Central memory CD8-positive, alpha-beta T cell (primary cell): ENCODE measurements at regions not wholly inside any gene's neighbourhood (a gene's known extent, or its start where the extent isn't known, plus 50 kb on each side); places are given as distances from the start of the nearest gene placed in this dataset.

ENCODE experiments used
- ATAC-seq: fragments of 150-1000 bp; cut with Tn5 transposase; replicated peaks from 2 replicates; pipeline ENCODE4 v1.10.0; 2022; ENCODE audit warnings: mild to moderate bottlenecking, moderate FRiP score, moderate number of reproducible peaks; ENCODE audit not compliant: poor library complexity, severe bottlenecking; ENCODE audit errors: extremely low read depth
- DNase-seq, 2 donors: peaks; one replicate each; pipeline ENCODE4 v3.0.0; 2021; ENCODE audit warnings: low spot score in 2 of 2
- H3K27ac Mint-ChIP-seq: one replicate; pipeline ENCODE4 v1.8.0; 2022; ENCODE audit warnings: low read depth, mild to moderate bottlenecking, moderate library complexity, mixed read lengths
- H3K27me3 Mint-ChIP-seq: one replicate; pipeline ENCODE4 v1.8.0; 2022; ENCODE audit warnings: mixed read lengths
- H3K36me3 Mint-ChIP-seq: one replicate; pipeline ENCODE4 v1.8.0; 2022; ENCODE audit warnings: mild to moderate bottlenecking, moderate library complexity, mixed read lengths; ENCODE audit not compliant: insufficient read depth
- H3K4me1 Mint-ChIP-seq: one replicate; pipeline ENCODE4 v1.8.0; 2022; ENCODE audit warnings: mixed read lengths
- H3K4me3 Mint-ChIP-seq: one replicate; pipeline ENCODE4 v1.8.0; 2022; ENCODE audit warnings: mild to moderate bottlenecking, moderate library complexity, mixed read lengths
- H3K9me3 Mint-ChIP-seq: one replicate; pipeline ENCODE4 v1.8.0; 2022; ENCODE audit warnings: mixed read lengths

DNA sequence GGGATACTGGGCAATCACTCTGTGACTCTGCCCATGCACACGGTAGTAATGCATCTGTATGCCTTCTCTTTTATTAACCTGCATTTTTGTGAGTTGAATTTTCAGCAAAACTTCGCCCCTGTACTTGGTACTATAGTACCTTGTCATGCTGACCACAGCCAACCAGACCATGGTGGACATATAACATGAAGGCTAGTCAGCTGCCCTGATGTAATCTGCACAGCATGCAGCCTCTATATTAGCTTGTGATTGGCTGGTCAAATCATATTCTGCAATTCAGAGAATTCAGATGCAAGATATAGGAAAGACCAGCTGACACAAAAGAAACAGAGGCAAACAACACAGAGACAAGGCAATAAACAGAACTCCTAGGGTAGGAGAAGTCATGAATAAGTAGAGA, 200.9 kb upstream of the JARID2 start:
- ATAC-seq (no peak), DNase-seq (no peak)
- H3K4me3 Mint-ChIP-seq = no peak overlapping the region
- H3K4me1 Mint-ChIP-seq = no peaks in the 10 kb centered on the region
- H3K27ac Mint-ChIP-seq = no peak overlapping the region
- no peaks in the 10 kb centered on the region for H3K9me3 Mint-ChIP-seq
- no peaks in the 10 kb centered on the region for H3K36me3 Mint-ChIP-seq
- no peaks in the 10 kb centered on the region for H3K27me3 Mint-ChIP-seq

DNA sequence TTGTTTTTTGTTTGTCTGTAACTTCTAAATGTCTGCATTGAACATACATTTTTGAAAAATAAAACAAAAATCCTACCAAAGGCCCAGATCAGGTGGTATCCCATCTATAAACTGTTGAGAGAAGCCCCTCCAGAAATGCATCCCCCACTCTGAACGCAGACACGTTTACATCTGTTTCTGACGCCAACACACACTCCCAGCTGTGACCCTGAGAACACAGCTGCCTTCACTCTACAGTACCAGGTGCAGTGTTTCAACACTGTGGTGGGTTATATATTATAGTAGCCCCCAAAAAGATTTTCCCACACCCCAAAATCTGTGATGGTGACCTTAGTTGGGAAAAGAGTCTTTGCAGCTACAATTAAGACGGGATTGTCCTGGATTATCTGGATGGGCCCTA, 199.1 kb upstream of the JARID2 start:
- Mint-ChIP-seq H3K27ac (no peak overlapping the region), H3K27me3 (no peaks in the 10 kb centered on the region), H3K4me3 (no peak overlapping the region), H3K4me1 (no peaks in the 10 kb centered on the region), H3K36me3 (no peaks in the 10 kb centered on the region), H3K9me3 (no peaks in the 10 kb centered on the region)
- ATAC-seq = no peak
- no peak for DNase-seq

DNA sequence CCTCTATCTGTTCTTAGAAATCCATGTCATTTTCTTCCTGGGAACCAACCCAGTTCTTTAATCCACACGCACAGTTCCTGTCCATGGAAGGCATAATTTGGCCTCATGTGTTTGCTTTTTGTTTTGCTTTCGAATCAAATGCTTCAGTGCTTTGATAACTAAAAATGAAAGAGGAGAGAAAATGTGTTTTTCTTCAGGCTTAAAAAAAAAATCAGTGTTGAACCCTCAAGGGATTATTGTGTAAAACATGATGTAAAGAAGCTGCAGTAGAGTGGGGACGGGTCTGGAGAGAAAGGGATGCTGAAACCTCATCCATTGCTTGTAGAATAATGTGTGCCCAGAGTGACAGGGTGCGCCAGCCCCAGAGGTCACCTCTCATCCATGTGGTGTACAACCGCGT, 197.5 kb upstream of the JARID2 start:
- no peak overlapping the region for H3K27ac Mint-ChIP-seq
- H3K36me3 Mint-ChIP-seq = no peaks in the 10 kb centered on the region
- H3K4me1 Mint-ChIP-seq = no peaks in the 10 kb centered on the region
- ATAC-seq (no peak), DNase-seq (no peak)
- H3K4me3 Mint-ChIP-seq = no peak overlapping the region
- no peaks in the 10 kb centered on the region for H3K9me3 Mint-ChIP-seq
- no peaks in the 10 kb centered on the region for H3K27me3 Mint-ChIP-seq

DNA sequence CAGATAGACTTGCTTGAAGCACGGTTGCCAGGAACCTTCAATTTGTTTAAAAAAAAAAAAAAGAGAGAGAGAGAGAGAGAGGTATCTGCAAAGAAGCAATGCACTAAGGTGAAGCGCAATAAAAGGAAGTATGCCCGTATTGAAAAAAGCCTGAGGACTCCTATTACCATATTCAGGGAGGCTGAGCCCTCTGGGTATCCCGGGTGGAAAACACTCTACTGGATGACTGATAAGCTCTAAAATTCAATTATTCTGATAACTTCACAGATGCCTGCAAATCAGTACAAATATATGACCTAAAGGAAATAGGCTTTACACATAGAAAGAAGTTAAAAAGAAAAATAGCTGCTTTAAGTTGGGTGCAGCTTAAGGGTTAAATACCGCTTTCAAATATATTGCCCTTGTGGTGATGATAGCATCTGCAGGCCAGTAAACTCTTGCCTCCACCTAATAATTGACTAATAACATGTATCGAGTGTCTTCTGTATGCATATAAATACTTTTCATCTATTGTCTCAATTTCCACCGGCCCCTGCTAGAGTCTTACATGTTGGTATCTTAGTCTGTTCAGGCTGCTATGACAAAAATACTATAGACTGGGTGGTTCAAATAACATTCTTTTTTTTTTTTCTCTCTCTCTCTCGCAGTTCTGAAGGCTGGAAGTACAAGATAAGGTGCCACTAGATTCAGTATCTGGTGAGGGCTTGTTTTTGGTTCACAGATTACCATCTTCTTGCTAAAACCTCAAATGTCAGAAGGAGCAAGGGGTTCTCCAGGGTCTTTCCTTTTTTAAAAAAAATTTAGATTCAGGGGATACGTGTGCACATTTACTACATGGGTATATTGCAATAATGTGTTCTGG, 187.4 kb upstream of the JARID2 start:
- DNase-seq (no peak), ATAC-seq (no peak)
- no peak overlapping the region for H3K4me3 Mint-ChIP-seq
- no peaks in the 10 kb centered on the region for H3K4me1 Mint-ChIP-seq
- H3K9me3 Mint-ChIP-seq = no peaks in the 10 kb centered on the region
- H3K36me3 Mint-ChIP-seq = peaks cover 1% of the 10 kb centered on the region
- H3K27ac Mint-ChIP-seq = no peak overlapping the region
- H3K27me3 Mint-ChIP-seq = no peaks in the 10 kb centered on the region

DNA sequence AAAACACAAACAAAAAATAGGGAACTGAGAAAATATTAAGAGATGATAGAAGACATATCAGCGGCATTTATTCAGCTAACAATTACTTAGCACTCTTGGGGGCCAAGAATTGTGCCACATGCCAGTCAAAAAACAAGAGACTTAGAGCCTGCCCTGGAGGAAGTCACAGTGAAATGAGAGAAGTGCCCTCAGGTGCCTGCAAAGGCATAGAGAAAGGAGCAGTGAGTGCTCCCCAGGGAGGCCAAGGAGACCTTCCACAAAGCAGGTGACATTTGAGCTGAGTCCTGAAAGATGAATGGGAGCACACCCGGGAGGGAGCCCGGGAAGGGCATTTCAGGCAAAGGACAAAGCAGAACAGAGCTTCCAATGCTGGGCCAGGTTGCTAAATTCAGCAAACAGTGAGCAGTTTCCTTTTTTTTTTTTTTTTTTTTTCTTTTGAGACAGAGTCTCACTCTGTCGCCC, 184.7 kb upstream of the JARID2 start:
- Mint-ChIP-seq H3K4me3 (no peak overlapping the region), H3K27ac (no peak overlapping the region), H3K4me1 (no peaks in the 10 kb centered on the region), H3K27me3 (no peaks in the 10 kb centered on the region), H3K36me3 (peaks cover 1% of the 10 kb centered on the region), H3K9me3 (no peaks in the 10 kb centered on the region)
- ATAC-seq (no peak), DNase-seq (no peak)

DNA sequence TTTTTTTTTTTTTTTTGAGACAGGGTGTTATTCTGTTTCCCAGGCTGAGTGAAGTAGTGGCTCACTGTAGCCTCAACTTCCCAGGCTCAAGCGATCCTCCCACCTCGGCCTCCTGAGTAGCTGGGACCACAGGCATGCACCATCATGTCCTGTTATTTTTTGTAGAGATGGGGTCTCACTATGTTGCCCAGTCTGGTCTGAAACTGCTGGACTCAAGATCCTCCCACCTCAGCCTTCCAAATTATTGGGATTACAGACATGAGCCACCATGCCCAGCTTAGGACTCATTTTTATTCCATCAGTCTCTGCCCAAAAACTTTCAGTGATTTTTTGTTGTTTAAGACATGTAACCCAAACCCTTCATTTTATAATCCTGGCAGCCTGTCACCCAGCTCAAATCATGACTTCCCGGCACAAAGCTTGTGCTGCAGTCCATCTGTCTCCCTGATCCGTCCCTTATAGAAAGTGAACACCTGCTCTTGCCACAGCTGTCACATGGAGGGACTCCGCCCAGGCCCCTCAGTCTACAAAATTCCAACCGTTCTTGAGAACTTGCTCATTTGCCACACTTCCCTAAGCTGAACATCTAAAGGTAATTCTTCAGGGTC, 183.9 kb upstream of the JARID2 start:
- ATAC-seq (no peak), DNase-seq (no peak)
- Mint-ChIP-seq H3K27me3 (no peaks in the 10 kb centered on the region), H3K36me3 (peaks cover 1% of the 10 kb centered on the region), H3K27ac (no peak overlapping the region), H3K4me1 (no peaks in the 10 kb centered on the region), H3K9me3 (no peaks in the 10 kb centered on the region), H3K4me3 (no peak overlapping the region)

DNA sequence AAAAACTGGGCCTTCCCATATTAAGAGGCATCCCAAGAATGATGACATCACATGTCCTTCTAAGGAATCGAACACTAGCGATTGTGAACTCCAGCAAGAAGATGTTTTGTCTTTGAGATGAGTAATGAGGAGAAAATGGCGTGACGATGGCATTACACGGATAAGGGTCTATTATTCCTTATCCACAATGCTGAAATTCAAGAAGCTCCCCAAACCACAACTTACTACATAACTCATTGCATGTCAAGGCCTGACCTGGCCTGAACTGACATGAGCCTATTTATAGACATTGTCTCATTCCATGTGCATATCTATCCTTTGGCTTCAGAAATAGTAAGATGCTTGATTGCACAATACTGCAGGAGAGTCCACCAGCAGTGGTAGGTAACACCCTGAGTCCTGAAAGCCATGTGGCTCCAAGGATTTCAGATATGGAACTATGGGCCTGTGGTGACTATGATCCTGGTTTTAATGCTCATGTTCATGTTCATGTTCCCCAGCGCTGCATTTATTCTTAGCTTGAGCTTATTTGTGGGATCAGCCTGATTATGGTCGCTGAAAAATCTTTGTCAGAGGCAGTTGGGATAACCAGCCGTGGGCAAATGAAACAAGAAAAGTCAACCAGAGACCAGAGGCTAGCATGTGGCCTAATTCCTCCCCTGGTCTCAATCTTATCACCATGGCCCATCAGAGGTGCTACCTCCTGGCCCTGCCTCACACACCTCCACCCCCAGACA, 183.2 kb upstream of the JARID2 start:
- no peaks in the 10 kb centered on the region for H3K9me3 Mint-ChIP-seq
- H3K36me3 Mint-ChIP-seq = peaks cover 1% of the 10 kb centered on the region
- no peak for ATAC-seq
- H3K4me1 Mint-ChIP-seq = no peaks in the 10 kb centered on the region
- H3K27me3 Mint-ChIP-seq = no peaks in the 10 kb centered on the region
- H3K4me3 Mint-ChIP-seq = no peak overlapping the region
- no peak overlapping the region for H3K27ac Mint-ChIP-seq
- DNase-seq = no peak

DNA sequence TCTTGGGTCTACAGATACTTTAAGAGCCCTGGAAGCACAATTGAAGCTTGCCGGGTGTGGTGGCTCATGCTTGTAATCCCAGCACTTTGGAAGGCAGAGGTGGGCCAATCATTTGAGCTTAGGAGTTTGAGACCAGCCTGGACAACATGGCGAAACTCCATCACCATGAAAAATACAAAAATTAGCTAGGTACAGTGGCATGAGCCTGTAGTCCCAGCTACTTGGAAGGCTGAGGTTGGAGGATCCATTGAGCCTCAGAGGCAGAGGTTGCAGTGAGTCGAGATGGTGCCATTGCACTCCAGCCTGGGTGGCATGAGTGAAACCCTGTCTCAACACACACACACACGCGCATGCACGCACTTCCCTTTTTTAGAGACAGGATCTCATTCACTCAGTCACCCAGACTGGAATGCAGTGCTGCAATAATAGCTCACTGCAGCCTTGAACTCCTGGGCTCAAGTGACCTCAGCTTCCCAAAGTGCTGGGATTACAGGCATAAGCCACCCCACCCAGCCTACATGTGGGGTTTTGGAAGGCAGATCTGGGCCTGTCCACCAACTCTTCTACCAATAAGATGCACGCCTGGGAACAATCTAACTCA, 182.5 kb upstream of the JARID2 start:
- H3K36me3 Mint-ChIP-seq = peaks cover 1% of the 10 kb centered on the region
- no peak overlapping the region for H3K27ac Mint-ChIP-seq
- ATAC-seq = no peak
- no peak for DNase-seq
- no peaks in the 10 kb centered on the region for H3K9me3 Mint-ChIP-seq
- H3K4me3 Mint-ChIP-seq = no peak overlapping the region
- no peaks in the 10 kb centered on the region for H3K27me3 Mint-ChIP-seq
- no peaks in the 10 kb centered on the region for H3K4me1 Mint-ChIP-seq

DNA sequence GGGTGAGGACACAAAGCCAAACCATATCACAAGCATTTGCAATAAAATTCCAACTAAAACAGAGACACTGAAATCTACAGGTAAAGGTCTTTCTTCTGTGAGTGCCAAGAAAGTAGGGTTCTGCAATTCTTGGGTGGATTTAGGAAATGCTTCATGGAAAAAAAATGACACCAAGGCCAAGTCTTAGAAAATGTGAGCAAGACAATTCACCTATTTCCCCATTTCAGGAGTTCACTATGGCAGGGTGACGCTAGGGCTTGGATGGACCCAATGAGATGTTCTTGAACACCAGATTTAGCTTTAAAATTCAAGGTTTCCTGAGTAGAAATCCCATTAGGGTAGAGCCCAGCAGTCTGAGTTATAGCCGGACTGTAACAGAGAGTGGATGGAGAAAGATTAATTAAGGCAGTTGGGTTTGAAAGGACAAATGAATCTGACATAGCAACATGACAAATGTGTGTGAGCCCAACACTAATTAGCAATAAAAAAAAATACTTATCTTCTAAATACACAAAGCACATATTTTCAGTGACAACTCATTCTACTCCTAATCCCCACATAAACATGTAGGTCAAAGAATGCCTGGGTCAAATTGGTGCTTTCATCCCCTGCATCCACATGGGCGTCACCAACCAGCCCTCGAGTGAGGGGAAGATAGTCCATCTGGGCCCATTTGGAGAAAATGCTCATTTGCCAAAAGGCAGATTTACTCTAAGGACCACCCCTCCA, 180.4 kb upstream of the JARID2 start:
- DNase-seq (no peak), ATAC-seq (no peak)
- Mint-ChIP-seq H3K27me3 (no peaks in the 10 kb centered on the region), H3K27ac (no peak overlapping the region), H3K9me3 (no peaks in the 10 kb centered on the region), H3K4me1 (no peaks in the 10 kb centered on the region), H3K4me3 (no peak overlapping the region), H3K36me3 (no peaks in the 10 kb centered on the region)

DNA sequence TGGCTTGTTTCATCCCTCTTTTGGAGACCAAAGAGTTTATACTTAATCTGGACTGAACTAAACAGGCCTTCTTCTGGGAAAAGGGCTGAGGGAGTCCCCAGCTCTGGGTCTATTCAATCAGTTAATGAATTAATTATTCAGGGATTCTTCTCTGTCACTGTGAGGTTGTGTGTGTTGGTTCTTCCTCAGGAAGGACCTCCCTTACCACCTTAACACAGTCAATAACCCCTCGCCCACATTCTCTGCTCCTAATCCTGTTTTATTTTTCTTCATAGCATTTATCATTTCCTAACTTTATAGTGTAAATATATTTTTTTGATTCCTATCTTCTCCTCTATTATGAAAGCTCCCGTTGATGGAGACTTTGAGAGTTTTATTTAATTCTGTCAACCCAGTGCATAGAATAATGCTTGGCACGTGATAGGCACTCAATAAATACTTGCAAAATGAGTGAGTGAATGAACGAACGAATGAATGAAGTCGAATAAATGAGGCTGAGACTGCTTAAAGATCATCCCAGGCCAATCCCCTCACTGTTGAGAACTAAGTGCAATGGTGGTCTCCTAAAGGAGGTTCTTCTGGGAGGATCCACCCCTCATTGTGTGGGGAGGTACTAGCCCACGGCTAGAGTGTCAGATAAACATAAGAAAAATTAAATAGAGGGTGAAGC, 179.6 kb upstream of the JARID2 start:
- H3K27me3 Mint-ChIP-seq = no peaks in the 10 kb centered on the region
- H3K4me3 Mint-ChIP-seq = no peak overlapping the region
- no peaks in the 10 kb centered on the region for H3K9me3 Mint-ChIP-seq
- H3K4me1 Mint-ChIP-seq = no peaks in the 10 kb centered on the region
- ATAC-seq (no peak), DNase-seq (no peak)
- no peak overlapping the region for H3K27ac Mint-ChIP-seq
- no peaks in the 10 kb centered on the region for H3K36me3 Mint-ChIP-seq

DNA sequence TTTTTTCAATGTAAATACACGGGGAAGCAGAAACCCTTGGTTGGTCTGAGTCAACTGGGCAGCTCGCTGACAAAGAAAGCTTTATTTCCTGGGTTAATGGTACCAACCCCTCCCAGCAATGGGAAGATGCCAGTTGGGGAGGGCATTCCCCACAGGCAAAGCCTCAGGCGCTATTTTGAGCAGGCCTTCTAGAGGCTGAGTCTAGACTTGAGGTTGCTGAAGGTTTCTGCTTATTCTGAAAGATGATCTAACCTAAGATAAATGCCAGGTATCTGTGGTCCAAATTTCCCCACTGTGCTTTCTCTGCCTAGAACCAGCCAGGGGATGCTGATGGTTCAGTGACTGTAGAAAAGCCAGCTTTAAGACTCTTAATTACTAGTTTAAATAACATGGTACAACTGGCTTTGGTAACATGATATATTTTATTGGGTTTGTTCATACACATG, 172.5 kb upstream of the JARID2 start:
- DNase-seq (no peak), ATAC-seq (no peak)
- no peak overlapping the region for H3K4me3 Mint-ChIP-seq
- H3K27me3 Mint-ChIP-seq = peaks cover 17% of the 10 kb centered on the region
- no peaks in the 10 kb centered on the region for H3K4me1 Mint-ChIP-seq
- H3K36me3 Mint-ChIP-seq = no peaks in the 10 kb centered on the region
- no peak overlapping the region for H3K27ac Mint-ChIP-seq
- H3K9me3 Mint-ChIP-seq = no peaks in the 10 kb centered on the region
